IMR-90 (cell line): ENCODE measurements at regions not wholly inside any gene's neighbourhood (a gene's known extent, or its start where the extent isn't known, plus 50 kb on each side); places are given as distances from the start of the nearest gene placed in this dataset.

Experiments used
- ATAC-seq: fragments of 200-7000 bp; cut with Tn5 transposase; 2 replicates; pipeline ENCODE4 v1.9.1; 2020; ENCODE audit warnings: low read depth, mild to moderate bottlenecking, moderate library complexity
- BruUV-seq: library from RNA; stranded (reverse); fragments of 400-500 nt; replicated peaks from 2 replicates; lab custom pipeline; 2021; lab: Mats Ljungman, UMichigan
- CTCF ChIA-PET: fragments of 300-600 bp; formaldehyde crosslinking; extraction: SDS; loops from one replicate; lab custom pipeline; 2021; ENCODE audit warnings: antibody characterized with exemption; lab: Yijun Ruan, JAX
- POLR2A ChIA-PET: fragments of 300-600 bp; sonication (Branson Sonifier 250); formaldehyde crosslinking; loops from one replicate; lab custom pipeline; 2022; ENCODE audit warnings: antibody characterized with exemption; ENCODE audit not compliant: unreplicated experiment; lab: Charles Lee
- DNase-seq: peaks from one replicate; pipeline ENCODE4 v3.0.0; 2013
- H2AFZ ChIP-seq: replicated peaks from 2 replicates; pipeline ENCODE3; 2013; ENCODE audit warnings: low read length, mild to moderate bottlenecking; ENCODE audit not compliant: poor library complexity
- H2AK5ac ChIP-seq: 2 replicates; pipeline ENCODE4 v1.6.1; 2013; ENCODE audit warnings: low read depth, low read length, inconsistent platforms
- H2AK9ac ChIP-seq: replicated peaks from 2 replicates; pipeline ENCODE3; 2013; ENCODE audit warnings: mild to moderate bottlenecking, low read depth, low read length, moderate library complexity; ENCODE audit not compliant: poor library complexity
- H2BK120ac ChIP-seq: 2 replicates; pipeline ENCODE4 v1.6.1; 2013; ENCODE audit warnings: low read depth, low read length, inconsistent platforms
- H2BK15ac ChIP-seq: 3 replicates; pipeline ENCODE4 v1.6.1; 2013; ENCODE audit warnings: low read depth, low read length, inconsistent platforms
- H2BK20ac ChIP-seq: 2 replicates; pipeline ENCODE4 v1.6.1; 2013; ENCODE audit warnings: low read depth, mild to moderate bottlenecking, inconsistent platforms, low read length, moderate library complexity
- H2BK5ac ChIP-seq: 2 replicates; pipeline ENCODE4 v1.6.1; 2013; ENCODE audit warnings: mild to moderate bottlenecking, low read depth, low read length, inconsistent platforms; ENCODE audit not compliant: poor library complexity, severe bottlenecking
- H3K14ac ChIP-seq: replicated peaks from 2 replicates; pipeline ENCODE4 v1.6.1; 2013; ENCODE audit warnings: low read depth, low read length, inconsistent platforms
- H3K18ac ChIP-seq: 2 replicates; pipeline ENCODE4 v1.6.1; 2013; ENCODE audit warnings: low read depth, low read length, control low read depth
- H3K23ac ChIP-seq: 2 replicates; pipeline ENCODE4 v1.6.1; 2013; ENCODE audit warnings: low read depth, low read length, inconsistent platforms
- H3K27ac ChIP-seq: 2 replicates; pipeline ENCODE4 v1.5.1; 2013; ENCODE audit warnings: mild to moderate bottlenecking, control low read depth, low read length; ENCODE audit not compliant: insufficient read depth
- H3K27me3 ChIP-seq: 2 replicates; pipeline ENCODE4 v1.6.1; 2013; ENCODE audit warnings: low read length; ENCODE audit not compliant: control insufficient read depth, insufficient read depth
- H3K36me3 ChIP-seq: 2 replicates; pipeline ENCODE4 v1.6.1; 2013; ENCODE audit warnings: low read length, mixed read lengths; ENCODE audit not compliant: control insufficient read depth, insufficient read depth
- H3K4ac ChIP-seq: 2 replicates; pipeline ENCODE4 v1.6.1; 2013; ENCODE audit warnings: low read depth, low read length, inconsistent platforms
- H3K4me1 ChIP-seq: 2 replicates; pipeline ENCODE4 v1.6.1; 2013; ENCODE audit warnings: low read length, mixed read lengths; ENCODE audit not compliant: control insufficient read depth, insufficient read depth
- H3K4me2 ChIP-seq: 2 replicates; pipeline ENCODE4 v1.6.1; 2013; ENCODE audit warnings: low read depth, mild to moderate bottlenecking, control low read depth, low read length, moderate library complexity
- H3K4me3 ChIP-seq: 2 replicates; pipeline ENCODE4 v1.5.1; 2013; ENCODE audit warnings: low read depth, mild to moderate bottlenecking, control low read depth, low read length, moderate library complexity; ENCODE audit not compliant: insufficient read depth
- H3K56ac ChIP-seq: 2 replicates; pipeline ENCODE4 v1.6.1; 2013; ENCODE audit warnings: low read length, inconsistent platforms; ENCODE audit not compliant: insufficient read depth; ENCODE audit errors: extremely low read depth
- H3K79me1 ChIP-seq, 2 experiments: 2 replicates each; pipeline ENCODE4 v1.6.1; 2013; ENCODE audit warnings: low read length in 2 of 2, inconsistent platforms in 1 of 2, low read depth in 1 of 2
- H3K9ac ChIP-seq: 2 replicates; pipeline ENCODE4 v1.6.1; 2013; ENCODE audit warnings: low read depth, low read length, control low read depth
- H3K9me1 ChIP-seq: 2 replicates; pipeline ENCODE4 v1.6.1; 2013; ENCODE audit warnings: low read length, inconsistent platforms; ENCODE audit not compliant: insufficient read depth
- H3K9me3 ChIP-seq: 2 replicates; pipeline ENCODE4 v1.6.1; 2013; ENCODE audit warnings: low read length; ENCODE audit not compliant: control insufficient read depth, insufficient read depth
- H4K20me1 ChIP-seq: 2 replicates; pipeline ENCODE4 v1.6.1; 2013; ENCODE audit warnings: low read length, inconsistent platforms; ENCODE audit not compliant: insufficient read depth
- H4K5ac ChIP-seq: 2 replicates; pipeline ENCODE4 v1.6.1; 2013; ENCODE audit warnings: mild to moderate bottlenecking, low read depth, low read length, control low read depth
- H4K8ac ChIP-seq, 2 experiments: 2 replicates each; pipeline ENCODE4 v1.6.1; 2013; ENCODE audit warnings: low read depth in 2 of 2, low read length in 2 of 2, control low read depth in 1 of 2, inconsistent platforms in 1 of 2
- H4K91ac ChIP-seq: 2 replicates; pipeline ENCODE4 v1.6.1; 2013; ENCODE audit warnings: low read depth, low read length, inconsistent platforms; ENCODE audit not compliant: insufficient read depth
- BHLHE40 ChIP-seq: fragments of 150-350 bp; IDR thresholded peaks from 2 replicates; pipeline ENCODE4 v1.6.1; 2016; ENCODE audit warnings: mild to moderate bottlenecking, low read depth, low read length
- CEBPB ChIP-seq: IDR thresholded peaks from 2 replicates; pipeline ENCODE4 v1.6.1; 2012; ENCODE audit warnings: low read depth, low read length, improper control_type of control experiment
- CHD1 ChIP-seq: IDR thresholded peaks from 2 replicates; pipeline ENCODE4 v1.6.1; 2012; ENCODE audit warnings: low read depth, low read length, improper control_type of control experiment
- FOS ChIP-seq: fragments of 150-350 bp; IDR thresholded peaks from 2 replicates; pipeline ENCODE4 v1.6.1; 2016; ENCODE audit warnings: low read depth, low read length
- MAFK ChIP-seq: IDR thresholded peaks from 2 replicates; pipeline ENCODE4 v1.6.1; 2012; ENCODE audit warnings: low read depth, low read length, improper control_type of control experiment
- MAZ ChIP-seq: IDR thresholded peaks from 2 replicates; pipeline ENCODE4 v1.6.1; 2012; ENCODE audit warnings: low read depth, mild to moderate bottlenecking, low read length, improper control_type of control experiment, moderate library complexity, borderline replicate concordance
- MXI1 ChIP-seq: IDR thresholded peaks from 2 replicates; pipeline ENCODE4 v1.6.1; 2012; ENCODE audit warnings: low read depth, mild to moderate bottlenecking, low read length, moderate library complexity, borderline replicate concordance
- NFE2L2 ChIP-seq: fragments of 150-350 bp; IDR thresholded peaks from 2 replicates; pipeline ENCODE4 v1.6.1; 2016; ENCODE audit warnings: low read depth, mild to moderate bottlenecking, low read length
- POLR2A ChIP-seq: IDR thresholded peaks from 2 replicates; pipeline ENCODE4 v1.6.1; 2012; ENCODE audit warnings: mild to moderate bottlenecking, low read depth, low read length
- RAD21 ChIP-seq: IDR thresholded peaks from 2 replicates; pipeline ENCODE4 v1.6.1; 2012; ENCODE audit warnings: low read length, improper control_type of control experiment
- RCOR1 ChIP-seq: IDR thresholded peaks from 2 replicates; pipeline ENCODE4 v1.6.1; 2012; ENCODE audit warnings: mild to moderate bottlenecking, low read length, improper control_type of control experiment; ENCODE audit not compliant: insufficient replicate concordance
- RFX5 ChIP-seq: IDR thresholded peaks from 2 replicates; pipeline ENCODE4 v1.8.0; 2012; ENCODE audit warnings: low read depth, mild to moderate bottlenecking, low read length, moderate library complexity
- SMC3 ChIP-seq: fragments of 150-350 bp; IDR thresholded peaks from 2 replicates; pipeline ENCODE4 v1.6.1; 2016; ENCODE audit warnings: low read depth, mild to moderate bottlenecking, antibody characterized with exemption, low read length, moderate library complexity
- USF2 ChIP-seq: fragments of 150-350 bp; IDR thresholded peaks from 2 replicates; pipeline ENCODE4 v1.6.1; 2017; ENCODE audit warnings: mild to moderate bottlenecking, antibody characterized with exemption, low read length, low read depth
- WGBS, 2 experiments: methylation state at CpG; one replicate each; pipeline versions ENCODE4 v1.1.5 to v1.1.7; 2013; ENCODE audit warnings: missing lambda C conversion rate in 2 of 2; ENCODE audit not compliant: insufficient read length in 1 of 2; ENCODE audit errors: extremely low coverage in 2 of 2; 5-methylcytosine and 5-hydroxymethylcytosine counted together
- dilution Hi-C: fragments of 300-500 bp; cut with HindIII; formaldehyde crosslinking; loops from one replicate; pipeline ENCODE4 v1.14.3; 2018; ENCODE audit warnings: low sequenced_read_pairs; ENCODE audit not compliant: unreplicated experiment
- in situ Hi-C: fragments of 300-500 bp; cut with MboI; formaldehyde crosslinking; loops from 3 replicates; pipeline ENCODE4 v1.14.3; 2019; ENCODE audit warnings: low sequenced_read_pairs, inconsistent platforms, mixed read lengths
- intact Hi-C: fragments of 100-400 bp; cut with micrococcal nuclease; formaldehyde crosslinking; loops from 2 replicates; pipeline ENCODE4 v1.10.0; 2022
- TF ChIP-seq, protein P1 (sequence below): fragments of 150-350 bp; IDR thresholded peaks from 2 replicates; pipeline ENCODE4 v1.6.1; 2016; ENCODE audit warnings: low read depth, mild to moderate bottlenecking, low read length, moderate library complexity, borderline replicate concordance
- TF ChIP-seq, protein P2 (sequence below): conservative IDR thresholded peaks from 2 replicates; pipeline ENCODE4 v1.5.1; 2012; ENCODE audit warnings: mild to moderate bottlenecking, low read depth, low read length, improper control_type of control experiment

GRCh38 chr17:73870473-73870872, 226.2 kb upstream of the SDK2 start:
- Histone ChIP-seq H3K9me3 (peaks cover 39% of the 10 kb centered on the region), H3K18ac (no peak overlapping the region), H2AK5ac (no peak overlapping the region), H3K9me1 (no peaks in the 10 kb centered on the region), H2BK5ac (no peak overlapping the region), H4K20me1 (no peaks in the 10 kb centered on the region), H2BK120ac (no peak overlapping the region), H3K4ac (no peak overlapping the region), H2BK20ac (no peak overlapping the region), H2AFZ (no peak overlapping the region), H3K14ac (no peak overlapping the region), H3K36me3 (no peaks in the 10 kb centered on the region), H2BK15ac (no peak overlapping the region), H3K4me3 (no peak overlapping the region), H3K23ac (no peak overlapping the region), H2AK9ac (no peak overlapping the region), H4K91ac (no peak overlapping the region), H3K56ac (no peak overlapping the region), H3K79me1 (no peaks in the 10 kb centered on the region), H3K27me3 (no peaks in the 10 kb centered on the region), H3K4me1 (no peaks in the 10 kb centered on the region), H4K5ac (no peak overlapping the region), H3K27ac (no peak overlapping the region), H3K4me2 (no peak overlapping the region), H3K9ac (no peak overlapping the region), H4K8ac (no peak overlapping the region)
- no peak for ATAC-seq
- WGBS, 2 experiments = no CpG with 5 or more reads among the region's 1 CpG
- TF ChIP-seq, protein P1, sequence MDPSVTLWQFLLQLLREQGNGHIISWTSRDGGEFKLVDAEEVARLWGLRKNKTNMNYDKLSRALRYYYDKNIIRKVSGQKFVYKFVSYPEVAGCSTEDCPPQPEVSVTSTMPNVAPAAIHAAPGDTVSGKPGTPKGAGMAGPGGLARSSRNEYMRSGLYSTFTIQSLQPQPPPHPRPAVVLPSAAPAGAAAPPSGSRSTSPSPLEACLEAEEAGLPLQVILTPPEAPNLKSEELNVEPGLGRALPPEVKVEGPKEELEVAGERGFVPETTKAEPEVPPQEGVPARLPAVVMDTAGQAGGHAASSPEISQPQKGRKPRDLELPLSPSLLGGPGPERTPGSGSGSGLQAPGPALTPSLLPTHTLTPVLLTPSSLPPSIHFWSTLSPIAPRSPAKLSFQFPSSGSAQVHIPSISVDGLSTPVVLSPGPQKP = no peak
- TF ChIP-seq MAZ (no peak), NFE2L2 (no peak), CEBPB (no peak), FOS (no peak), CHD1 (no peak), MXI1 (no peak), RFX5 (no peak), MAFK (no peak), SMC3 (no peak), RAD21 (no peak), POLR2A (no peak), USF2 (no peak), RCOR1 (no peak), BHLHE40 (no peak)
- TF ChIP-seq, protein P2, sequence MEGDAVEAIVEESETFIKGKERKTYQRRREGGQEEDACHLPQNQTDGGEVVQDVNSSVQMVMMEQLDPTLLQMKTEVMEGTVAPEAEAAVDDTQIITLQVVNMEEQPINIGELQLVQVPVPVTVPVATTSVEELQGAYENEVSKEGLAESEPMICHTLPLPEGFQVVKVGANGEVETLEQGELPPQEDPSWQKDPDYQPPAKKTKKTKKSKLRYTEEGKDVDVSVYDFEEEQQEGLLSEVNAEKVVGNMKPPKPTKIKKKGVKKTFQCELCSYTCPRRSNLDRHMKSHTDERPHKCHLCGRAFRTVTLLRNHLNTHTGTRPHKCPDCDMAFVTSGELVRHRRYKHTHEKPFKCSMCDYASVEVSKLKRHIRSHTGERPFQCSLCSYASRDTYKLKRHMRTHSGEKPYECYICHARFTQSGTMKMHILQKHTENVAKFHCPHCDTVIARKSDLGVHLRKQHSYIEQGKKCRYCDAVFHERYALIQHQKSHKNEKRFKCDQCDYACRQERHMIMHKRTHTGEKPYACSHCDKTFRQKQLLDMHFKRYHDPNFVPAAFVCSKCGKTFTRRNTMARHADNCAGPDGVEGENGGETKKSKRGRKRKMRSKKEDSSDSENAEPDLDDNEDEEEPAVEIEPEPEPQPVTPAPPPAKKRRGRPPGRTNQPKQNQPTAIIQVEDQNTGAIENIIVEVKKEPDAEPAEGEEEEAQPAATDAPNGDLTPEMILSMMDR = no peak
- dilution Hi-C loops (no loop called here), intact Hi-C loops (no loop called here), in situ Hi-C loops (no loop called here)
- no TSS peak for BruUV-seq
- CTCF ChIA-PET = no interaction called here
- POLR2A ChIA-PET = no interaction called here
- DNase-seq = no peak
